Transverse colon (tissue), 4 donors: ENCODE measurements at regions not wholly inside any gene's neighbourhood (a gene's known extent, or its start where the extent isn't known, plus 50 kb on each side); places are given as distances from the start of the nearest gene placed in this dataset.
"Not testable (repeated sequence)": the region's sequence is repeated elsewhere in the genome, so short reads cannot be mapped to it uniquely, and the experiment has no call there.

Source experiments
- EP300 ChIP-seq: sonication (generic); formaldehyde crosslinking; IDR thresholded peaks from one replicate; pipeline ENCODE4 v1.6.1; 2017; ENCODE audit warnings: antibody characterized with exemption, low read depth
- POLR2A ChIP-seq: fragments of 450-650 bp; IDR thresholded peaks from one replicate; pipeline ENCODE4 v1.6.1; 2016; ENCODE audit warnings: antibody characterized with exemption, mild to moderate bottlenecking, moderate library complexity
- POLR2AphosphoS5 ChIP-seq, 3 donors: sonication (generic); formaldehyde crosslinking; IDR thresholded peaks; one replicate each; pipeline ENCODE4 v1.6.1; 2016; ENCODE audit warnings: antibody characterized with exemption in 3 of 3
- TF ChIP-seq, protein P1 (sequence below), 5 experiments: fragments of 200-600 bp in 3 of 5; fragments of 450-650 bp in 2 of 5; sonication (generic) in 3 of 5; IDR thresholded peaks; 1 replicate in 2 of 5; 2 replicates in 3 of 5; pipeline ENCODE4 v1.5.1; 2016 to 2017; ENCODE audit warnings: antibody characterized with exemption in 5 of 5, inconsistent platforms in 3 of 5, mild to moderate bottlenecking in 2 of 5, moderate library complexity in 1 of 5

- not testable (repeated sequence) for TF ChIP-seq POLR2A; POLR2AphosphoS5 (IDR thresholded peaks at IDR 0.05); EP300
- TF ChIP-seq, protein P1, sequence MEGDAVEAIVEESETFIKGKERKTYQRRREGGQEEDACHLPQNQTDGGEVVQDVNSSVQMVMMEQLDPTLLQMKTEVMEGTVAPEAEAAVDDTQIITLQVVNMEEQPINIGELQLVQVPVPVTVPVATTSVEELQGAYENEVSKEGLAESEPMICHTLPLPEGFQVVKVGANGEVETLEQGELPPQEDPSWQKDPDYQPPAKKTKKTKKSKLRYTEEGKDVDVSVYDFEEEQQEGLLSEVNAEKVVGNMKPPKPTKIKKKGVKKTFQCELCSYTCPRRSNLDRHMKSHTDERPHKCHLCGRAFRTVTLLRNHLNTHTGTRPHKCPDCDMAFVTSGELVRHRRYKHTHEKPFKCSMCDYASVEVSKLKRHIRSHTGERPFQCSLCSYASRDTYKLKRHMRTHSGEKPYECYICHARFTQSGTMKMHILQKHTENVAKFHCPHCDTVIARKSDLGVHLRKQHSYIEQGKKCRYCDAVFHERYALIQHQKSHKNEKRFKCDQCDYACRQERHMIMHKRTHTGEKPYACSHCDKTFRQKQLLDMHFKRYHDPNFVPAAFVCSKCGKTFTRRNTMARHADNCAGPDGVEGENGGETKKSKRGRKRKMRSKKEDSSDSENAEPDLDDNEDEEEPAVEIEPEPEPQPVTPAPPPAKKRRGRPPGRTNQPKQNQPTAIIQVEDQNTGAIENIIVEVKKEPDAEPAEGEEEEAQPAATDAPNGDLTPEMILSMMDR (IDR thresholded peaks at IDR 0.05): not testable (repeated sequence)
These were observed 104.0 kb upstream of the PRKX start for GRCh38 chrX:3817480-3817879.
